ENCODE measurements at regions not wholly inside any gene's neighbourhood (a gene's known extent, or its start where the extent isn't known, plus 50 kb on each side); places are given as distances from the start of the nearest gene placed in this dataset.
"Not testable (repeated sequence)": the region's sequence is repeated elsewhere in the genome, so short reads cannot be mapped to it uniquely, and the experiment has no call there.

GRCh38 chr5:98540056-98540455 is 233.4 kb upstream of the RGMB start:
- DNase-seq (ENCODE audit: low read depth in 1 of 2, low spot score in 1 of 2): no peak
- H3K4me3 ChIP-seq (replicated peaks; ENCODE audit: insufficient read depth, low read length): no peak overlapping the region
- no peak overlapping the region for H3K27ac ChIP-seq (replicated peaks)
- TF ChIP-seq REST (IDR thresholded peaks at IDR 0.05; ENCODE audit: insufficient replicate concordance, low read depth) (no peak), GABPA (IDR thresholded peaks at IDR 0.05; ENCODE audit: low read depth) (no peak), POLR2AphosphoS5 (IDR thresholded peaks at IDR 0.05; ENCODE audit: low read depth) (no peak), SPI1 (IDR thresholded peaks at IDR 0.05; ENCODE audit: borderline replicate concordance, low read depth) (no peak)
- TF ChIP-seq, protein P1, sequence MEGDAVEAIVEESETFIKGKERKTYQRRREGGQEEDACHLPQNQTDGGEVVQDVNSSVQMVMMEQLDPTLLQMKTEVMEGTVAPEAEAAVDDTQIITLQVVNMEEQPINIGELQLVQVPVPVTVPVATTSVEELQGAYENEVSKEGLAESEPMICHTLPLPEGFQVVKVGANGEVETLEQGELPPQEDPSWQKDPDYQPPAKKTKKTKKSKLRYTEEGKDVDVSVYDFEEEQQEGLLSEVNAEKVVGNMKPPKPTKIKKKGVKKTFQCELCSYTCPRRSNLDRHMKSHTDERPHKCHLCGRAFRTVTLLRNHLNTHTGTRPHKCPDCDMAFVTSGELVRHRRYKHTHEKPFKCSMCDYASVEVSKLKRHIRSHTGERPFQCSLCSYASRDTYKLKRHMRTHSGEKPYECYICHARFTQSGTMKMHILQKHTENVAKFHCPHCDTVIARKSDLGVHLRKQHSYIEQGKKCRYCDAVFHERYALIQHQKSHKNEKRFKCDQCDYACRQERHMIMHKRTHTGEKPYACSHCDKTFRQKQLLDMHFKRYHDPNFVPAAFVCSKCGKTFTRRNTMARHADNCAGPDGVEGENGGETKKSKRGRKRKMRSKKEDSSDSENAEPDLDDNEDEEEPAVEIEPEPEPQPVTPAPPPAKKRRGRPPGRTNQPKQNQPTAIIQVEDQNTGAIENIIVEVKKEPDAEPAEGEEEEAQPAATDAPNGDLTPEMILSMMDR (IDR thresholded peaks at IDR 0.05; ENCODE audit: insufficient read depth, low read length): no peak
- no peaks in the 10 kb centered on the region for H3K27me3 ChIP-seq (ENCODE audit: insufficient read depth, poor library complexity, severe bottlenecking)

GRCh38 chr5:98541641-98542040 is 231.8 kb upstream of the RGMB start:
- Histone ChIP-seq H3K4me3 (replicated peaks; ENCODE audit: insufficient read depth, low read length) (no peak overlapping the region), H3K27ac (replicated peaks) (no peak overlapping the region), H3K27me3 (ENCODE audit: insufficient read depth, poor library complexity, severe bottlenecking) (no peaks in the 10 kb centered on the region)
- TF ChIP-seq GABPA (IDR thresholded peaks at IDR 0.05; ENCODE audit: low read depth) (no peak), SPI1 (IDR thresholded peaks at IDR 0.05; ENCODE audit: borderline replicate concordance, low read depth) (no peak), REST (IDR thresholded peaks at IDR 0.05; ENCODE audit: insufficient replicate concordance, low read depth) (no peak), POLR2AphosphoS5 (IDR thresholded peaks at IDR 0.05; ENCODE audit: low read depth) (no peak)
- TF ChIP-seq, protein P1 (IDR thresholded peaks at IDR 0.05; ENCODE audit: insufficient read depth, low read length): no peak
- no peak for DNase-seq (ENCODE audit: low read depth in 1 of 2, low spot score in 1 of 2)

GRCh38 chr5:98543490-98543889 is 230.0 kb upstream of the RGMB start:
- DNase-seq (ENCODE audit: low read depth in 1 of 2, low spot score in 1 of 2): no peak
- Histone ChIP-seq H3K27me3 (ENCODE audit: insufficient read depth, poor library complexity, severe bottlenecking) (no peaks in the 10 kb centered on the region), H3K4me3 (replicated peaks; ENCODE audit: insufficient read depth, low read length) (no peak overlapping the region), H3K27ac (replicated peaks) (no peak overlapping the region)
- TF ChIP-seq POLR2AphosphoS5 (IDR thresholded peaks at IDR 0.05; ENCODE audit: low read depth) (no peak), GABPA (IDR thresholded peaks at IDR 0.05; ENCODE audit: low read depth) (no peak), REST (IDR thresholded peaks at IDR 0.05; ENCODE audit: insufficient replicate concordance, low read depth) (no peak), SPI1 (IDR thresholded peaks at IDR 0.05; ENCODE audit: borderline replicate concordance, low read depth) (no peak)
- TF ChIP-seq, protein P1 (IDR thresholded peaks at IDR 0.05; ENCODE audit: insufficient read depth, low read length): no peak

DNA sequence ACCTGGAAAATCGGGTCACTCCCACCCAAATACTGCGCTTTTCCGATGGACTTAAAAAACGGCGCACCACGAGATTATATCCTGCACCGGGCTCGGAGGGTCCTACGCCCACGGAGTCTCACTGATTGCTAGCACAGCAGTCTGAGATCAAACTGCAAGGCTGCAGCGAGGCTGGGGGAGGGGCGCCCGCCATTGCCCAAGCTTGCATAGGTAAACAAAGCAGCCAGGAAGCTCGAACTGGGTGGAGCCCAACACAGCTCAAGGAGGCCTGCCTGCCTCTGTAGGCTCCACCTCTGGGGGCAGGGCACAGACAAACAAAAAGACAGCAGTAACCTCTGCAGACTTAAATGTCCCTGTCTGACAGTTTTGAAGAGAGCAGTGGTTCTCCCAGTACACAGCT is 226.5 kb upstream of the RGMB start:
- not testable (repeated sequence) for H3K4me3 ChIP-seq (replicated peaks; ENCODE audit: insufficient read depth, low read length)

More for the DNA sequence above, 226.5 kb upstream of the RGMB start:
- H3K27ac ChIP-seq (replicated peaks); DNase-seq (ENCODE audit: low read depth in 1 of 2, low spot score in 1 of 2); H3K27me3 ChIP-seq (ENCODE audit: insufficient read depth, poor library complexity, severe bottlenecking): not testable (repeated sequence)
